GM19463 (cell line): ENCODE measurements at regions not wholly inside any gene's neighbourhood (a gene's known extent, or its start where the extent isn't known, plus 50 kb on each side); places are given as distances from the start of the nearest gene placed in this dataset.

Source experiments
- ATAC-seq: cut with Tn5 transposase; IDR thresholded peaks from one replicate; pipeline ENCODE4 v1.9.1; 2021; ENCODE audit warnings: mild to moderate bottlenecking, moderate library complexity; ENCODE audit not compliant: unreplicated experiment

DNA sequence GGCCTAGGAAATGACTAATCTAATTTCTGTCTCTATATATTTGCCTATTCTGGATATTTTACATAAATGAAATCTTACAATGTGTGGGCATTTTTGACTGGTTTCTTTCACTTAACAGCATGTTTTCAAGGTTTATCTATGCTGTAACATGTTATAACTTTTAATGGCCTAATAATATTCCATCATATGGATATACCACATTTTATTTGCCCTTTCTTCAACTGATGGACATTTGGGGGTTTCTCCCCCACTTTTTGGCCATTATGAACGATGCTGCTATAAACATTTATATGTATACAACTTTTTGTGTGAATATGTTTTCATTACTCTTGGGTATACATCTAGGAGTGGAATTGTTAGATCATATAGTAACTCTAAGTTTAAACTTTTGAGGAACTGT lies 357.3 kb upstream of the ADAMTS9 start:
- ATAC-seq = no peak

- no peak for ATAC-seq
Observed at GRCh38 chr3:65044401-65044800, 356.6 kb upstream of the ADAMTS9 start.

- no peak for ATAC-seq
Observed at GRCh38 chr3:65042675-65043074, 354.9 kb upstream of the ADAMTS9 start.

GRCh38 chr3:65039754-65040210 lies 352.0 kb upstream of the ADAMTS9 start:
- ATAC-seq = no peak

DNA sequence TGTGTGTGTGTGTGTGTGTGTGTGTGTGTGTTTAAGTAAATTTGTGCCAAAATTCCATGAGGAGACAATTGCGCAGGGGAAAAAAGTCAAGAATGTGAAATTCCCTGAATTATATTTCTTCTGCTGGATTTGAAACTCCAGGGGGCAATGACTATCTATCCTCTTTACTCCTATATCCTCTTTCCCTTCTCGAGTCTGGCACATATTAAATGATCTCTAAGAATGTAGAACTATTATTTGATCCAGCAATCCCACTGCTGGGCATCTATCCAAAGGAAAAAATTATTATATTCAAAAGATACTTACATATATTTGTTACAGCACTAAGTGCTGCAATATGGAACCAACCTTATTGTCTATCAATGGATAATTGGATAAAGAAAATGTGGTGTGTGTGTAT lies 350.1 kb upstream of the ADAMTS9 start:
- no peak for ATAC-seq

- ATAC-seq = no peak
Observed at GRCh38 chr3:65035246-65035645, 347.4 kb upstream of the ADAMTS9 start.

DNA sequence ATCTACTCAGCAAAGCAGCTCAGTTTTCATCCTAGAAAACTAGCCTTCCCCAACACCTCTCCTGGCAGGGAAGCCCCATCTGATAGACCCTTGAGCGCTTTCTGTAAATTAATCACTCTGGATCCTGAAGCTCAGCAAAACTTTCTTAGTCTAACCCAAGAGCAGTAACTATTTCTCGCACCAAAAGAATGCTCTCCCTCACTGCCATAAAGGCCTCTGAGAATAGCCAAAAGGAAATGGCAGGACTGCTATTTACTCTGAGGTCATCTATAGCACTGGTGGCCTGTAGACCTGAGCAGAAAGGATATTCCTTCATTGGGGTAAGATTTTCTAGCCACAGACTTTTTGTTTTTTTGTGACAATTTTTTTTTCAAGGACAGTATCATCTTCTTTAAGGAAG lies 345.8 kb upstream of the ADAMTS9 start:
- ATAC-seq = no peak

GRCh38 chr3:65030847-65031463 lies 343.2 kb upstream of the ADAMTS9 start:
- ATAC-seq = no peak

DNA sequence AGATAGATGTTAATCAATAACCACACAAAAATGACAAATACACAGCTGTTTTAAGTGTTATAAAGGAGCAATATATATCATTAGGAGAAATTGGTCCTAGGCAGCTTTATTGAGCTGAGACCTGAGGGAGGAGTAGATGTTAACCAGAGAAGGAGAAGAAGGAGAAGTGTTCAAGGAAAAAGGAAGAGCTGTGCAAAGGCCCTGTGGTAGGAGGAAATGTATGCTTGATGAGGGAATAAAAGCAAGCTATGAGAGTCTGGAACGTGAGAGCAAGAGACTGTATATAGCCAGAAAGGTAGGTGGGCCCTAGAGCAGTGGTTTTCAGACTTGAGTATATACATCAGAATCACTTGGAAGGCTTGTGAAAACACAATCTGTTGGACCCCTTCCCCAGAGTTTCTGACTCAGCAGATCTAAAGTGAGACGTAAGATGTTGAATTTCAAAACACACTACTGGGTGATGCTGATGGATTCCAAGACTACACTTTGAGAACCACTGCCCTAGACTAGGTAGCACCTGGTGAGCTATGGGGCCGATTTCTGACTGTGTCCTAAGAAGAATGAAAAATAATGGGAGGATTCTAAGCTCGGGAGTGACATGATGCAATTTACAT lies 342.3 kb upstream of the ADAMTS9 start:
- ATAC-seq = no peak

DNA sequence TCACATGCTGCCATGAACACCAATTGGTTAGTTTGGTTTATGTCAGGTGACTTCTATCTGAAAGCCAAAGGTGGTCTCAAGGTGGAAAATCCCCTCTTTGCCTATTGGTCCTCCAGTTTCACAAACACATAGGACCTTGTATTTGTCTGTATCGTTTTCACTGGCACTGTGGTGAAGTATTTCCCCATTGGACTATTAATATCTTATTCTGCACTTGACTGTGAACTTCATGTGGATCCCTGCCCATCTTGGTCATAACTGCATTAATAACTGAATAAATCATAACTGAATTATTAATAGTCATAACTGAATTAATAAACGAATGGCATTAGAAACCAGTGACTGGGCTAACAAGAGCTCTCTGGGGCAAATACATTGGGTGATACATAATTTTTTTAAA lies 341.3 kb upstream of the ADAMTS9 start:
- ATAC-seq = no peak

- no peak for ATAC-seq
Observed at GRCh38 chr3:65028024-65028423, 340.2 kb upstream of the ADAMTS9 start.

DNA sequence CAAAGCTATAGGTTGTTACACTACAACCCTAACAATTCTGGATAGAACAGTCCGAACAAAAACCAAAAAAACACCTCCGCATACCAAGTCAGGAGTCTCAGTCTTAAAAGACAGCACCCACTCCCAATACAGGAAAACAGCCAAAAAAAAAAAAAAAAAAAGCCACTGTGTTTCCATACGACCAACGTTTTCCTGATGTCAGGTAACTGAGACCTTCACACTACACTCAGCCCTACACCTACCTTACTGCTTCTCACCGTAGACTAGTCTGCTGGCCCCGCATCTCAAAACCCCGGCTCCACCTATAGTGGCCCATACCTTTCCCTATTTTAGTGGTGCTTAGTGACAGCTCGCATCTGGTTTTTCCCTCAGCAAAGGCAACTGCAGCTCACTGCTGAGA lies 339.5 kb upstream of the ADAMTS9 start:
- ATAC-seq = no peak

- no peak for ATAC-seq
Observed at GRCh38 chr3:65026151-65026550, 338.4 kb upstream of the ADAMTS9 start.

GRCh38 chr3:65024148-65024547 lies 336.3 kb upstream of the ADAMTS9 start:
- ATAC-seq = no peak

DNA sequence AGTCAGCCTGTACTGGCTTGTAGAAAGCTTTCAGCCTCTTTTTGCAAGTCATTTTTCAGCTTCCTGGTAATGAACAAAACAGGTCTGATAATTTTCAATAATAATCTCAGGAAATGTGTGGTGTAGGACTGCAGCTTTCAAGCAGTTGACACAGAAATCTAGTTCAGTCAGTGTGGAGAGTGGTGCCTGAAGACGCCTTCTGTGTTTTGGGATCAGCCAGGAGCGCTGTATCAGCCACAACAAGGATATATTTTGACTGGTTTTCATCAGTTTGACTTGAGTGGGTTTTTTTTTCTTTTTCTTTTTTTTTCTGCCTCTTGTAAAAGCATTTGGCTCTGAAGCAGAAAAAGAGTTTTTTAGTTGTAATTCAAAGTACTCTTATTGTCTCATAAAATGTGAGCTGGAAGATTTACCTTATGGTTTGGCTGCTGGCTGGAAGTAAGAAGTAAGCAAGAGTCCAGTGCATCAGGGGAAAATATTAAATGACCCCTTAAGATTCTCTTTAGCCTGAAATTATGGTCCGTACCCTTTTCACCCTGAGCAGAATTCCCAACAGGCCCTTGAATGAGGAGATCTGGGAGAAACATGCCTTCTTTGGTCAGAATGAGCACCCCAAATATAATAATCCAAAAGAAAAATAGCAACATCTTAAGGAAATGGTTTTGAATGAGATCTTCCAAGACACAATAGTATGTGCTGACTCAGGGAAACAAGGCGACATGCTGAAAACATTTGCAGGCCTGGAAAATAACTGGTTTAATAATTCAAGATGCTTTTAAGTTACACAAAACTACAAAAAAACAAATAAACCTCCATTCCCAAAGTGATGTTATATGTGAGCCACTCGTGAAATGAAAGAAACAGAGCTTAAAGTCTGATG lies 332.7 kb upstream of the ADAMTS9 start:
- no peak for ATAC-seq

- ATAC-seq = no peak
Observed at GRCh38 chr3:65019443-65020055, 331.7 kb upstream of the ADAMTS9 start.

GRCh38 chr3:65018801-65019200 lies 331.0 kb upstream of the ADAMTS9 start:
- ATAC-seq = no peak

DNA sequence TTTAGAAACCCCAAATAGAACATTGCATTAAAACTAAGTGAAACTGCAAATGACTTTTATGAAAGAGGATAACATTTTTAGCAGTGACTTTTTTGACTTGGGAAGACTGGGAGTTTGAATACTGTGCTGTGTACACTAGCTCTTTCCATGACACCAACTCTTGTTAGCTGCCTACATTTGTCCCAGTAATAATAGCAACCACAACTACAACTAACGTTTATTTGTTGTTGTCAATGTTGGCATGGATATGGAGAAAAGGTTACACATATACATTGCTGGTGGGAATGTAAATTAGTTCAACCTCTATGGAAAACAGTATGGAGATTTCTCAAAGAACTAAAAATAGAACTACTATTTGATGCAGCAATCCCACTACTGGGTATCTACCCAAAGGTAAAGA lies 329.6 kb upstream of the ADAMTS9 start:
- ATAC-seq = no peak

DNA sequence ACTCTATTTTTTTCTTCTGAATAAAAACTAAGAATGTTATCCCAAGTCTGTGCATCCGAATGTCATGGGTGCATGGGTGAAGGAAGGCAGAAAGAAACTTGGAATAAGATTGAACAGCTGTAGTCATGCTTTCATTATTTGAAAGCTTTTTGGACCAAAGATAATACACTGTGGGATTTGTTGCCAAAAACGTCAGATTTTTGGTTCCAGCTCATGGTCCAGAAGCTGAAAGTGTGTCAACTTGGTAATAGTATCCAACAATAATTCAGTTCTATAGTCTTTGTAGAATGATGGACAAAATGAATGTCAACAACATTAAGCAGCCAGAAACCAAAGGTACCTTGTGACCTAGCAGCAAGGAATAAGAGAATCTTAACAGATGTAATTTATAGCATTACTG lies 327.9 kb upstream of the ADAMTS9 start:
- ATAC-seq = no peak

DNA sequence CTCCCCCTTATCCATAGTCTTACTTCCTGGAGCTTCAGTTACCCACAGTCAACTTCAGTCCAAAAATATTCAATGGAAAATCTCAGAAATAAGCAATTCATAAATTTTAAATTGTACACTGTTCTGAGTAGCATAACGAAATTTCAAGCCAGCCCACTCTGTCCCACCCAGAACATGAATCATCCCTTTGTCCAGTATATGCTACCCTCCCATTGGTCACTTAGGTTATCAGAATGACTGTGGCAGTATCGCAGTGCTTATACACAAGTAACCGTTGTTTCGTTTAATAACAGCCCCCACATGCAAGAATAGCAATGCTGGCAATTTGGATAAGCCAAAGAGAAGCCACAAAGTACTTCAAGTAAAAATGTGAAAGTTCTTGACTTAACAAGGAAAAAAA lies 325.3 kb upstream of the ADAMTS9 start:
- no peak for ATAC-seq

GRCh38 chr3:65006300-65006739 lies 318.5 kb upstream of the ADAMTS9 start:
- ATAC-seq = no peak
